HEK293T (cell line): ENCODE measurements at regions not wholly inside any gene's neighbourhood (a gene's known extent, or its start where the extent isn't known, plus 50 kb on each side); places are given as distances from the start of the nearest gene placed in this dataset.

Experiments used
- ELF4 ChIP-seq: fragments of 450-650 bp; IDR thresholded peaks from 2 replicates; pipeline ENCODE4 v1.6.1; 2017; ENCODE audit warnings: antibody characterized with exemption
- FOXK2 ChIP-seq: fragments of 450-650 bp; IDR thresholded peaks from 2 replicates; pipeline ENCODE4 v1.6.1; 2016; ENCODE audit warnings: mild to moderate bottlenecking
- FOXM1 ChIP-seq: fragments of 450-650 bp; IDR thresholded peaks from 2 replicates; pipeline ENCODE4 v1.6.1; 2017; ENCODE audit warnings: mild to moderate bottlenecking, borderline replicate concordance
- L3MBTL2 ChIP-seq: fragments of 450-650 bp; conservative IDR thresholded peaks from 2 replicates; pipeline ENCODE4 v1.6.1; 2016; ENCODE audit warnings: mild to moderate bottlenecking
- LEF1 ChIP-seq: fragments of 450-650 bp; IDR thresholded peaks from 2 replicates; pipeline ENCODE4 v1.6.1; 2017; ENCODE audit warnings: mild to moderate bottlenecking, borderline replicate concordance
- SP1 ChIP-seq: fragments of 450-650 bp; IDR thresholded peaks from 2 replicates; pipeline ENCODE4 v1.6.1; 2017
- SUZ12 ChIP-seq: fragments of 450-650 bp; IDR thresholded peaks from 2 replicates; pipeline ENCODE4 v1.6.1; 2016; ENCODE audit warnings: mild to moderate bottlenecking
- TF ChIP-seq, protein P1 (sequence below): fragments of 450-650 bp; IDR thresholded peaks from 2 replicates; pipeline ENCODE4 v1.6.1; 2016

DNA sequence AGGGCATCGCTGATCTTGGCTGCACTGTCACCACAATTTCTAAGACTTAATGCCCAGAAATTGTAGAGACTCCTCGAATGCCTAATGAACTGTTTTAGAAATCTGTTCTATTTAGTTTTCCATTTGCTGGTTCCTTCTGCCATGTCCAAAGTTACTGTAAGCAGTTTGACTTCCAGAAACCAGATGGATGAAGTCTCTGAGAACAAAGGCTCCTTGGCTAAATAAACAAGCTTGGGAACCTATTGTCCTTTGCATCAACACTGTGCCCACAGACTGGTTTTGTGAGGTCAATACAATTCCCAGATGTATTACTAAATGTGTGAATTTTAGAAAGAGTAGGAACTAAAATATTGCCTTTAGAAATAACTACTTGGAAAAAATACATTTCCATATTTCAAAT is 600.2 kb downstream of the NYAP2 start:
- no peak for TF ChIP-seq FOXM1
- TF ChIP-seq SP1 = no peak
- TF ChIP-seq LEF1 = no peak
- TF ChIP-seq, protein P1, sequence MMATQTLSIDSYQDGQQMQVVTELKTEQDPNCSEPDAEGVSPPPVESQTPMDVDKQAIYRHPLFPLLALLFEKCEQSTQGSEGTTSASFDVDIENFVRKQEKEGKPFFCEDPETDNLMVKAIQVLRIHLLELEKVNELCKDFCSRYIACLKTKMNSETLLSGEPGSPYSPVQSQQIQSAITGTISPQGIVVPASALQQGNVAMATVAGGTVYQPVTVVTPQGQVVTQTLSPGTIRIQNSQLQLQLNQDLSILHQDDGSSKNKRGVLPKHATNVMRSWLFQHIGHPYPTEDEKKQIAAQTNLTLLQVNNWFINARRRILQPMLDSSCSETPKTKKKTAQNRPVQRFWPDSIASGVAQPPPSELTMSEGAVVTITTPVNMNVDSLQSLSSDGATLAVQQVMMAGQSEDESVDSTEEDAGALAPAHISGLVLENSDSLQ = no peak
- TF ChIP-seq FOXK2 = no peak
- TF ChIP-seq SUZ12 = no peak
- TF ChIP-seq L3MBTL2 = no peak
- no peak for TF ChIP-seq ELF4
